ENCODE measurements at regions not wholly inside any gene's neighbourhood (a gene's known extent, or its start where the extent isn't known, plus 50 kb on each side); places are given as distances from the start of the nearest gene placed in this dataset.

GRCh38 chr16:80163339-80163738, 377.5 kb upstream of the DYNLRB2 start:
- TF ChIP-seq, protein P1, sequence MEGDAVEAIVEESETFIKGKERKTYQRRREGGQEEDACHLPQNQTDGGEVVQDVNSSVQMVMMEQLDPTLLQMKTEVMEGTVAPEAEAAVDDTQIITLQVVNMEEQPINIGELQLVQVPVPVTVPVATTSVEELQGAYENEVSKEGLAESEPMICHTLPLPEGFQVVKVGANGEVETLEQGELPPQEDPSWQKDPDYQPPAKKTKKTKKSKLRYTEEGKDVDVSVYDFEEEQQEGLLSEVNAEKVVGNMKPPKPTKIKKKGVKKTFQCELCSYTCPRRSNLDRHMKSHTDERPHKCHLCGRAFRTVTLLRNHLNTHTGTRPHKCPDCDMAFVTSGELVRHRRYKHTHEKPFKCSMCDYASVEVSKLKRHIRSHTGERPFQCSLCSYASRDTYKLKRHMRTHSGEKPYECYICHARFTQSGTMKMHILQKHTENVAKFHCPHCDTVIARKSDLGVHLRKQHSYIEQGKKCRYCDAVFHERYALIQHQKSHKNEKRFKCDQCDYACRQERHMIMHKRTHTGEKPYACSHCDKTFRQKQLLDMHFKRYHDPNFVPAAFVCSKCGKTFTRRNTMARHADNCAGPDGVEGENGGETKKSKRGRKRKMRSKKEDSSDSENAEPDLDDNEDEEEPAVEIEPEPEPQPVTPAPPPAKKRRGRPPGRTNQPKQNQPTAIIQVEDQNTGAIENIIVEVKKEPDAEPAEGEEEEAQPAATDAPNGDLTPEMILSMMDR (IDR thresholded peaks at IDR 0.05; ENCODE audit: low read depth, low read length): no peak
- no peak for DNase-seq (ENCODE audit: low read depth in 2 of 2)

GRCh38 chr16:80161799-80162739, 378.7 kb upstream of the DYNLRB2 start:
- no peak overlapping the region for H3K4me3 ChIP-seq (replicated peaks in 1 of 2; ENCODE audit: low read depth in 2 of 2, low read length in 2 of 2)
- TF ChIP-seq, protein P1 (IDR thresholded peaks at IDR 0.05; ENCODE audit: low read depth, low read length): no peak
- no peak for DNase-seq (ENCODE audit: low read depth in 2 of 2)

More at GRCh38 chr16:80163339-80163738, 377.5 kb upstream of the DYNLRB2 start:
- H3K4me3 ChIP-seq (replicated peaks in 1 of 2; ENCODE audit: low read depth in 2 of 2, low read length in 2 of 2): no peak overlapping the region

DNA sequence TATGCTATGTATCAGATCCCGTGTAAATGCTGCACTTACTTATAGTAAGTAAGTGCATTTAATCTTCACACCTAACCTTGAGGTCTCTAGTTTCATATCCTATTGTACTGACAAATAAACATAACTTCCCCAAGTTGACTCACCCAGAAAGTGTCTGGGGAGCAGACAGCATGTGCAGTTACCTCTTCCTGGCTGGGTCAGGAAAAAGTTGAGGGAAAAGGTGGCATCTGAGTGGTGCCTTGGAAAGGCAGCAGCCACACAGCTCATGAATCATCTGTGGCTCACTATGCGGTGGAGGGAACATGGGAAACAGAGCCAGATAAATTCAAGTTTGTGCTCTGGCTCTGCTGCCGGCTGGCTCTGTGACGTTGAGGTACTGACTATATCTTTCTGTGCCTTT, 382.0 kb upstream of the DYNLRB2 start:
- TF ChIP-seq, protein P1 (IDR thresholded peaks at IDR 0.05; ENCODE audit: low read depth, low read length): no peak
- H3K4me3 ChIP-seq (replicated peaks in 1 of 2; ENCODE audit: low read depth in 2 of 2, low read length in 2 of 2): no peak overlapping the region
- peak in 1 of 2 donors; percentile 80 for DNase-seq (ENCODE audit: low read depth in 2 of 2)

DNA sequence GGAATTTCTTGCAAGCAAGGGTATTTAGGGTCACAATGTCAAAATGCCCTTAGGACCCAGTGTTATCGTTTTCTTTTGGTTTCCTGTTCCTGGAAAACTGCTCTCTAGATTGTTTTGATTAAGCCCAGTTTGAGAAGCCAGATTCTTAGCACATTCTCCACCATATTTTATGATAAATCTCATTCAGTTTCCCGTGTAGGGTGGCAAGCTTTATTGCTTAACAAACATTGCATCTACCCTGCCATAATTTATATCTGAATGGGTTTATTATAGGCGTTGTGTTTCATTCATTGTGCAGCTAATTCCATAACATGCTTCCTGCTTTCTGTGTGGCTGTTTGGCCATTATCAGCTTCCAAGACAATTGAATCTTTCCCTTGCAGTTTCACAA, 389.1 kb upstream of the DYNLRB2 start:
- DNase-seq (ENCODE audit: low read depth in 2 of 2): no peak

DNA sequence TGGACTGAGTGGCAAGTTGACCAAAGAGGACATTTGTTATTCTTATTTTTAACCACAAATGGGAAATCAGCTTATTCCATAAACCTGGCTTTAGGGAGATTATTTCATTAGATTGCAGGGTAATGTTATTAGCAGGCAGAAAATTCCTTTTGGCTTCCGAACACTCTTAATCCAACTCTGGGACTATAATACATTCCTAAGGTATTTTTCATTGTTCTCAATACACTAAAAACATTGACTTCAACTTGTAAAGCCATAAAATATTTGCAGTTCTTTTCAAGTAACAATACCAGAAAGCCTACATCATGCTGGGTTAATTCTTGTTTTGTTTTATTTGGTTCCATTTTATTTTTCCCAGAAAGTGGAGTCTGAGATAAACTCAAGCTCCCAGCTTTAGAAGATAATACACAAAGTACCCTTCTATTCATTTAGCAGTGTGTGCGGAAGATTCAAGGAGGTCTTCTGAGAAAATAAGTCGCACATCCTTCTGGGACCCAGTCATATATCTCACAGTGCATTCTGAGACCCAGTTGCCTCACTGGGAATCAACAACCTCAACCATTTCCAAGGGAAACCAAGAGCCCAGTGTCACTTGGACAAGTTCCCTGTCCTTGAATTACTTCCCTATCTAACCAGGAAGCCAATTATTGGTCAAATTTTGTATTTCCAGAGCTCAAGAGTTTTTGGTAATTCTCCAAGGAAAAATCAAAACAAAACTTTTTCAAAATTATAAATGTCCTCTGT, 389.6 kb upstream of the DYNLRB2 start:
- no peak overlapping the region for H3K4me3 ChIP-seq (replicated peaks in 1 of 2; ENCODE audit: low read depth in 2 of 2, low read length in 2 of 2)
- peak in 1 of 2 donors; percentile 41 for DNase-seq (ENCODE audit: low read depth in 2 of 2)
- TF ChIP-seq, protein P1 (IDR thresholded peaks at IDR 0.05; ENCODE audit: low read depth, low read length): no peak

More for the DNA sequence above, 389.1 kb upstream of the DYNLRB2 start:
- no peak overlapping the region for H3K4me3 ChIP-seq (replicated peaks in 1 of 2; ENCODE audit: low read depth in 2 of 2, low read length in 2 of 2)
- TF ChIP-seq, protein P1 (IDR thresholded peaks at IDR 0.05; ENCODE audit: low read depth, low read length): no peak

- no peak overlapping the region for H3K4me3 ChIP-seq (replicated peaks in 1 of 2; ENCODE audit: low read depth in 2 of 2, low read length in 2 of 2)
- TF ChIP-seq, protein P1 (IDR thresholded peaks at IDR 0.05; ENCODE audit: low read depth, low read length): no peak
- no peak for DNase-seq (ENCODE audit: low read depth in 2 of 2)
Observed at GRCh38 chr16:80148826-80149225, 392.0 kb upstream of the DYNLRB2 start.
